ENCODE measurements at regions not wholly inside any gene's neighbourhood (a gene's known extent, or its start where the extent isn't known, plus 50 kb on each side); places are given as distances from the start of the nearest gene placed in this dataset.

DNA sequence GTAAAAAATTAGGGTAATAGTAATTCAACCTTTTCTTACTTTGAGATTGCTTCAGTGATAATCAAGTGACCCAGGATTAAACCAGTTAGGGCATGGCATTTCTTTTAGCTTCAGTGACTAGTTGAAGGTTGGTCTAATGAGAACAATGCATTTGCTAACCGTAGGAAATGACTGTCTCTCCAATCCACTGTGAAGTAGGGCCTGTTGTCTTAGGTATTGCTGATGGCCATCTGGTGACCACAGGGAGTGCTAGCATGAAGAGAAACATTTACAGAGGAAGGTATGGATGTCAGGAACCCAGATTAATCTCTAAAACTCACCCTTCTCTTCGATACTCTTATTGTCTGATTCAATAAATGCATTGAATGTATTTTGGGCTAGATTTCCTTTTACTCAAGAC is 535.9 kb upstream of the SEMA6A start:
- TF ChIP-seq, protein P1, sequence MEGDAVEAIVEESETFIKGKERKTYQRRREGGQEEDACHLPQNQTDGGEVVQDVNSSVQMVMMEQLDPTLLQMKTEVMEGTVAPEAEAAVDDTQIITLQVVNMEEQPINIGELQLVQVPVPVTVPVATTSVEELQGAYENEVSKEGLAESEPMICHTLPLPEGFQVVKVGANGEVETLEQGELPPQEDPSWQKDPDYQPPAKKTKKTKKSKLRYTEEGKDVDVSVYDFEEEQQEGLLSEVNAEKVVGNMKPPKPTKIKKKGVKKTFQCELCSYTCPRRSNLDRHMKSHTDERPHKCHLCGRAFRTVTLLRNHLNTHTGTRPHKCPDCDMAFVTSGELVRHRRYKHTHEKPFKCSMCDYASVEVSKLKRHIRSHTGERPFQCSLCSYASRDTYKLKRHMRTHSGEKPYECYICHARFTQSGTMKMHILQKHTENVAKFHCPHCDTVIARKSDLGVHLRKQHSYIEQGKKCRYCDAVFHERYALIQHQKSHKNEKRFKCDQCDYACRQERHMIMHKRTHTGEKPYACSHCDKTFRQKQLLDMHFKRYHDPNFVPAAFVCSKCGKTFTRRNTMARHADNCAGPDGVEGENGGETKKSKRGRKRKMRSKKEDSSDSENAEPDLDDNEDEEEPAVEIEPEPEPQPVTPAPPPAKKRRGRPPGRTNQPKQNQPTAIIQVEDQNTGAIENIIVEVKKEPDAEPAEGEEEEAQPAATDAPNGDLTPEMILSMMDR (IDR thresholded peaks at IDR 0.05; ENCODE audit: insufficient read depth, low read depth, low read length) = no peak
- no peak overlapping the region for H3K4me3 ChIP-seq (ENCODE audit: low read depth, low read length)
- no peak for DNase-seq (ENCODE audit: low read depth)

GRCh38 chr5:117107859-117108258 is 533.2 kb upstream of the SEMA6A start:
- TF ChIP-seq, protein P1 (IDR thresholded peaks at IDR 0.05; ENCODE audit: insufficient read depth, low read depth, low read length) = no peak
- H3K4me3 ChIP-seq (ENCODE audit: low read depth, low read length) = no peak overlapping the region
- no peak for DNase-seq (ENCODE audit: low read depth)

- H3K4me3 ChIP-seq (ENCODE audit: low read depth, low read length) = no peak overlapping the region
- TF ChIP-seq, protein P1 (IDR thresholded peaks at IDR 0.05; ENCODE audit: insufficient read depth, low read depth, low read length) = no peak
- no peak for DNase-seq (ENCODE audit: low read depth)
These were observed 529.1 kb upstream of the SEMA6A start for GRCh38 chr5:117103703-117104102.

DNA sequence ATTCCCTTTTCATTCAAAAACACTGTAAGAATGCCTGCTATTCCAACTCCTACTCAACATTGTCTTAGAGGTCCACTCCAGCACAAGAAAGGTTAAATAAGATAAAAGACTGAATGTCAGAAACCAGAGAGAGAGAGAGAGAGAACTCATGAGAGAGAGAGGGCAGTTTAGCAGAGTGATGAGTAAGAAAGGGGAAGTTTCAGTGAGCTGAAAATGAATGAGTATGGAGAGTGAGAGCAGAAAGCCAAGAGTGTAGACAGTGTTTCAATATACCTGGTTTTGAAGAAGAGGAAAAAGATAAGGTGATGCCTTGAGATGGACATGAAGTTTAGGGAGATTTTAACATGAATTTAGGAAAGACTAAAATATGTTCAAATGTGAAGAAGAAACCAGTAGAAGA is 528.0 kb upstream of the SEMA6A start:
- H3K4me3 ChIP-seq (ENCODE audit: low read depth, low read length) = no peak overlapping the region
- DNase-seq (ENCODE audit: low read depth) = no peak
- TF ChIP-seq, protein P1 (IDR thresholded peaks at IDR 0.05; ENCODE audit: insufficient read depth, low read depth, low read length) = no peak

GRCh38 chr5:117100176-117100575 is 525.6 kb upstream of the SEMA6A start:
- TF ChIP-seq, protein P1 (IDR thresholded peaks at IDR 0.05; ENCODE audit: insufficient read depth, low read depth, low read length) = no peak
- DNase-seq (ENCODE audit: low read depth) = no peak
- no peak overlapping the region for H3K4me3 ChIP-seq (ENCODE audit: low read depth, low read length)

DNA sequence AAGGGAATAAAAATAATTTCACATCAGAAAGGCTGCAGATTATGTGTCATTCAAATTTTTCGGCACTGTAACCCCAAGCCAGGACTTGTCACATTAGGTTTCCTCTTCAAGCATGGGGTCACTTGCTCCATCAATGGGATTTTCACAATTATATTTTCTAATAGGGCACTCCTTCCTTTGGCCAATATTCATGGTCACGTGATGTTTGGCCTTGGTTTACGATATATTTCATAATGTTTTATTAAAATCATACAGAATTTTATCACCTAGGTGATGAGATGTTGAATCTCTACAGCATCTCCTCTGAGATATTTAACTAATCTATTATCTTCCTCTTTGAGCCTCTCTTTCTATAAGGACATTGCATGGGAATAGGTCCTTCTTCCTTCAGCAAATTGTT is 523.5 kb upstream of the SEMA6A start:
- no peak for DNase-seq (ENCODE audit: low read depth)
- H3K4me3 ChIP-seq (ENCODE audit: low read depth, low read length) = no peak overlapping the region
- TF ChIP-seq, protein P1 (IDR thresholded peaks at IDR 0.05; ENCODE audit: insufficient read depth, low read depth, low read length) = no peak
